ENCODE measurements at regions not wholly inside any gene's neighbourhood (a gene's known extent, or its start where the extent isn't known, plus 50 kb on each side); places are given as distances from the start of the nearest gene placed in this dataset.
"Not testable (repeated sequence)": the region's sequence is repeated elsewhere in the genome, so short reads cannot be mapped to it uniquely, and the experiment has no call there.

DNA sequence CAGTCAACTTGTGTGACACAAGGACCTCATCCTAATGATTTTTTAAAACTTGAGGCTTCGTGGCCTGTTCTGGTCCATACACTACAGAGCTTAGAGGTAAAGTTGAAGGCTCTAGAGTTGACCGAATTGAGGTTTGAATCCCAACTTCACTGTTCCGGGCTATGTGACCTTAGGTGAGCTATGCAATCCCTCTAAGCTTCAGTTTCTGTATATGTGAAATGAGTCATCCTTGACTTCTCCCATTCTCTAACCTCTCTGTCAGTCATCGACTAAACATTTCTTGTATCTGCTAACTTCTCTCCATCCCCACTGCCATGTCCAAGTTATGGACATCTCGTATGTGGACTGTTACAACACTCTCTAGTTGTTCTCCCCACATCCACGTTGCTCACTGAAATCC, 178.2 kb upstream of the TMEM45B start:
- peak; percentile 31 for DNase-seq (ENCODE audit: low read depth)

DNA sequence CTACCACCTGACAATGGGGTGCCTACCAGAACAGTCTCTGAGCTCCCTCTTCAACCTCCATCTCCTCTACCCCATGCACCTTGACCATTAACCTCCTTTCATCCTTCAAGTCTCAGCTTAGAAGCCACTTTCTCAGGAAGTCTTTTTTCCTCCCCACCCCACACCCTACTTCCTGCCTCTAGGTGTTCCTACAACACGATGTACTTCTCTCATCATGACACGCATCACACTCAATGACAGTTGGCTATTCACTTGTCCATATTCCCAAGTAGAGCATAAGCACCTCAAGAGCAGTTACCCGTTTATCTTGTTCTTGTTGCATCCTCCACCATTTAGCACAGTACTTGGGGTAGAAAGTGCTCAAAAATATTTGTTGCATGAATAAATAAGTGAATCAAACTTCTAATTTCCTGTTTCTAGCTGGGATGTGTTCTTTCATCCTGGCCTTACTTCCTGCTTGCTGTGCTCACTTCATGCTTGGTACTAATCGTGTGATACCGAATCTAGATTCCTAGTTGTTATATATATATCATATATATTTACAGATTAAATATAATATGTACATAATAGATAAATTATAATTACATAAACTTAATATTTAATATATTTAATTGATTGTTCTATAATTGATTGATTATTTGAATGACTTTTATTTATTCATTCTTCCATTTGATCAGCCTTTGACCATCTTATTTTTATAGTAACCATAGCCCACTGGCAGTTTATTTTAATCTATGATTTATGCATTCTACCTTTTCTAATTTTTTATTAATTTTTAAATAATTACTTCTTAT, 177.5 kb upstream of the TMEM45B start:
- no peak for DNase-seq (ENCODE audit: low read depth)

DNA sequence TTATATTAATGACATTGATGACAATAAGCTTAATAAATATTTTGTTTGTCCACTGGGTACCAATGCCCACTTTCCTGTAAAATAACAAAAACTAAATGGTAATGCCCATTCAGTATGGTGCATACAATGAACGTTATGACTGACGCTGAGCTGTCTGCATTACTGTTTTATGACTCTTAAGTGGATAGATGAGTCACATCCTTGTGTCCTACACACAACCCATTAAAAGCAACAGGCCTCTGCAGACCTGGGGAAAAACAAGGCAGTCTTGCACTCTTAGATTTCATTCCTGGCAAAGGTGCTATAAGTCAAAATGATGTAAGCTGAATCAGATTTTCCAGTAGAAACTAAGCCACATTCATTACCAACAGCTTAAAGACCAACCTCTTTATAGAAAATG, 176.3 kb upstream of the TMEM45B start:
- DNase-seq (ENCODE audit: low read depth) = peak; percentile 89

DNA sequence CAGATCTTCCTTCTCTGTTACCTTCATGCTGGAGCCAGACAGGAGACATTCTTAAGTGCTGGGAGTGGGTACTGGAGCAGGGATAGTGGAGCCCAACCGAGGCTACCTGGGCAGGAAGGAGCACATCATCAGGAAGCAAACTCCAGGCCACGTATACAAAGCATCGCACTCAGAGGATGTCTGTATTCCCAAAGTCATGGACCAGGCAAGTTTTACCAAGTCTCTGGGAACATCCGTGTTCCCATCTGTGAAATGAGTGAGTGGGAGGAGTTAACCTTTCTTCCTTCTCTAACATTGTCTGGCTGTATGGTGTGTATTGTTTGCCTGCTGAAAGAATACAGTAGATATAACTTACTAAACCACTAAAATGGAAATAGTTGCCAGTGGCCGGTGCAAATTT, 175.0 kb upstream of the TMEM45B start:
- DNase-seq (ENCODE audit: low read depth) = no peak

DNA sequence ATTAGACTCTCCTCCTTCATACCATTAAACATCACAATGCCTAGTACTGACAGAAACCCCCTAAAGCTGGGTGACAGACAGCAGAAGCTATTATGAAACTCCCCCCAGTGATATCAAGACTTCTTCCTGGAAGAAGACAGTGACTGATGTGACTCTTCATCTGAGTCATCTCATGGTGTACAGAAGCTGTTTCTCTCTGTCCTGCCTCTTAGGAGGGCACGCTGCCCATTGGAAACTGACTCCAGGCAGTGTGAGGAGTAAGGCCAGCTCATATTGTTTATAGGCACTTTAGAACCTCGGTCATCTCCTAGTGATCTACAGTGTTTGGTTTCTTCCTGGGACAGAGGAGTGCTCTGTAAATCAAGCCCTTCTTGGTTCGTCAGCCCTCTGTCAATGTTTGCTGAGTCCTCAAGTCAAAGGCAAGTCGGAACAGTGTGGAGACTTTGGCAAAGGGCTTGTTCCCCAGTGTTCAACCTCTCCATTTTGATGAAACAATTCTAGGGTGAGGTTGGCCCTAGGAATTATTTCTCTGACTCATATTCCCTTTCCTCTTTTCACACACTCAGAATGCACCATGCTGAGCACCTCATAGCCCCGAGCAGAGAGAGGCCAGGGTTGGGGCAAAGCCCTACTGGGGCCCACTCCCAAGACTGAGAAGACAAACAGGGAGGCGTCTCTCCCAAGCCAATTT, 172.5 kb upstream of the TMEM45B start:
- peak; percentile 59 for DNase-seq (ENCODE audit: low read depth)

DNA sequence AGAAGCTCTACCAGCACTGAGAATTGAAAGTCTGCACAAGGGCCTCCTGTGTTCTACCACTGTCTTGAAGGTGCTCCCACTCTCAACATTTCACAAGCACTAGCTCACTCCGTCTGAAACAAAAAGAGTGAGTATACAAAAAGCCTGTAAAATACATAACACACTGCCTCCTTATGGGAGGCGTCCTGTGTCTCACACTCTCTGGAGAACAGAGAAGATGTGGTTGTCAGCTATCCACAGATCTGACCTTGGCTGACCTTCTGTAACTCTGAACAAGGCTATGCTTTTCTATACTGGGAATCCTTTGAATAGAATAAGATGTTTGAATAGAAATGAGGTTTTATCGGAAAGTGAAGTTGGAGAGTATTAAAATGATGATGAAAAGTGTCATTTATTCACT, 171.3 kb upstream of the TMEM45B start:
- DNase-seq (ENCODE audit: low read depth) = no peak

DNA sequence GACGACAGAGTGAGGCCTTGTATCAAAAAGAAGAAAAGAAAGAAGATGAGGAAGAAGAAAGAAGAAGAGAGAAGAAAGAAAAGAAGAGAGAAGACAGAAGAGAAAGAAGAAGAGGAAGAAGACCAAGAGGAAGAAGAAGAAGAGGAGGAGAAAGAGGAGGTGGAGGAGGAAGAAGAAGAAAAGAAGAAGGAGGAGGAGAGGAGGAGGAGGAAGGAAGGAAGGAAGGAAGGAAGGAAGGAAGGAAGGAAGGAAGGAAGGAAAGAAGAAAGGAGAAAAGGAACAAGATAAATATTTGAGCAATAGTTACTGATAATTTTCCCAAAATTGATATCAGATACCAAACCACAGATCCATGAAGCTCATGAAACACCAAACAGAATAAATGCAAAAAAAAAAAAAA, 169.7 kb upstream of the TMEM45B start:
- DNase-seq (ENCODE audit: low read depth) = no peak

DNA sequence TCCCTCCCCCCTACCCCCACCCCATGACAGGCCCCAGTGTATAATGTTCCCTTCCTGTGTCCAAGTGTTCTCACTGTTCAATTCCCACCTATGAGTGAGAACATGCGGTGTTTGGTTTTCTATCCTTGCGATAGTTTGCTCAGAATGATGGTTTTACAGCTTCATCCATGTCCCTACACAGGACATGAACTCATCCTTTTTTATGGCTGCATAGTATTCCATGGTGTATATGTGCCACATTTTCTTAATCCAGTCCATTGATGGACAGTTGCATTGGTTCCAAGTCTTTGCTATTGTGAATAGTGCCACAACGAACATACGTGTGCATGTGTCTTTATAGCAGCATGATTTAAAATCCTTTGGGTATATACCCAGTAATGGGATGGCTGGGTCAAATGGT, 165.6 kb upstream of the TMEM45B start:
- not testable (repeated sequence) for DNase-seq (ENCODE audit: low read depth)

DNA sequence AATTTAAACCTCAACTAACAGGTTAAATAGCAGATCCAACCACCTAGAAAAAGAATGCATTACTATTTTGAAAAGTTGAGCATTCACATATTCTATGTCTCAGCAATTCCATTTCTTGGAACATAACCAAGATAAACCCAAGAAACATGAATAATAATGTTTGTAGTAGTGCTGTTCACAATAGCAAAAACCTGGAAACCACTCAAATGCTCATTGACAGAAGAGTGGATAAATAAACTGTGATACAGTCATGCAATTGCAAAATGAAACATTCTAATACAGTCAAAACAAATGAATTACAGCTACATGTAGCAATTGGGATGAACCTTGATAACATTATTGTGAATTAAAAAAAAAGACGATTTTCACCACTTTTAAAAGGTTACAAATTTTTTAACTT, 162.8 kb upstream of the TMEM45B start:
- peak; percentile 16 for DNase-seq (ENCODE audit: low read depth)

DNA sequence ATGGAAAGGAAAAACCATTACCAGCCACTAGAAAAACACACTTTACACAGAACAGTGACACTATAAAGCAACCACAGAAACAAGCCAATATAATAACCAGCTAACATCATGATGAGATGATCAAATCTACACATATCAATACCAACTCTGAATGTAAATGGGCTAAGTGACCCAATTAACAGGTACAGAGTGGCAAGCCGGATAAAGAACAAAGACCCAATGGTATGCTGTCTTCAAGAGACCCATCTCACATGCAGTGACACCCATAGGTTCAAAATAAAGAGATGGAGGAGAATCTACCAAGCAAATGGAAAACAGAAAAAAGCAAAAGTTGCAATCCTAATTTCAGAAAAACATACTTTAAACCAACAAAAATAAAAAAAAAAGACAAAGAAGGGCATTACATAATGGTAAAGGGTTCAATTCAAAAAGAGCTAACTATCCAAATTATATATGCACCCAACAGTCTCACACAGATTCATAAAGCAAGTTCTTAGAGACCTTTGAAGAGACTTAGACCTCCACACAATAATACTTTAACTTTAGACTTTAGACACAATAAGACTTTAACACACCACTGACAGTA, 160.3 kb upstream of the TMEM45B start:
- DNase-seq (ENCODE audit: low read depth) = no peak

DNA sequence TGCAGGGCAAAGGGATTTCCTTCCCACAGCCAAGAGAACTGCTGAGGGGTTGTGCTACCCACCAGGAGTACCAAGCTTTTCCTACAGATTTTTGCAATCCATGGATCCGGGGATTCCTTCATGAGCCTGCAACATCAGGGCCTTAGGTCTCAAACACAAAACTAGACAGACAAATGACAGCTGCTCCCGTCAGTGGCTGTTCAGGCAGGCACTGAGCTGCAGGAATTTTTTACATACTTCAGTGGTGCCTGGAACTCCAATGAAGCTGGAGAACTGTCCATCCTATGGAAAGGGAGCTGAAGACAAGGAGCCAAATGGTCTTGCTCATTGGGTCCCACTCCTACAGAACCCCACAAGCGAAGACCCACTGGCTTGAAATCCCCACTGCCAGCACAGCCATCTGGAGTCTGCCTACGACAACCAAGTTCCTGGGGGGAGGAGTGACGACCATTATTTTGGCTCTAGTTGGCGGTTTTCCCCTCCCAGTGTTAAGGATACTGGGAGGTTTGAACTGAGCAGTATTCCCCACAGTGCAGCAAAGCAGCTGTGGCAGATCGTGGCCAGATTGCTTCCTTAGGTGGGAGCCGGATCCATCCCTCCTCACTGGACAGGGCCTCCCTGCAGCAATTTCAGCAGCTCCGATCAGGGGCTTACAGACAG, 157.7 kb upstream of the TMEM45B start:
- no peak for DNase-seq (ENCODE audit: low read depth)

DNA sequence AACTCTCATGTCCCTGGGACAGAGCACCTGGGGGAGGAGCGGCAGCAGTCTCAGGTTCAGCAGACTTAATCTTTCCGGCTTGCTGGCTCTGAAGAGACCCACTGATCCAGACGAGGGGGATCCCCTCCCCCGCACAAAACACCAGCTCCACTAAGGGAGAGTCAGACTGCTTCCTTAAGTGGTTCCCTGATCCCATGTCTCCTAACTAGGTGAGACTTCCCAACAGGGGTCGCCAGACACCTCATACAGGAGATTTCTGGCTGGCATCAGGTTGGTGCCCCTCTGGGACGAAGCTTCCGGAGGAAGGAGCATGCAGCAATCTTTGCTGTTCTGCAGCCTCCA, 157.2 kb upstream of the TMEM45B start:
- DNase-seq (ENCODE audit: low read depth) = no peak

DNA sequence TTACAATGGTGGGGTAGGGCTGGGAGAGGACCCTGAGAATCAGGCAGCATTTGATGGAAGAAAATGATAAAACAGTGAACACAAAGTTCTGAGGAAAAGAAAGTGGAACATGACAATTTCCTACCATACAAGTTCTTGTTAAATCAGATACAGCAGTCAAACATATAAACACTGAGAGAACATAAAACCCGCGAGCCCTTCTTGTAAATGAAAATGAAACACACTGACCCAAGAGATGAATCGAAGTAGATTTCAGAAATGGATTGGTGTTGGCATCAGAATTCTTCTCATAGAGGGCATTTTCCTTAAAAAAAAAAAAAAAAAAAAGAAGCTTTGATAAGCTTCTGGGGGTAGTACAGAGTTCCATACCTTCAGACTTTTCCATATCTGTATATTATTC, 134.7 kb upstream of the TMEM45B start:
- DNase-seq (ENCODE audit: low read depth) = no peak

DNA sequence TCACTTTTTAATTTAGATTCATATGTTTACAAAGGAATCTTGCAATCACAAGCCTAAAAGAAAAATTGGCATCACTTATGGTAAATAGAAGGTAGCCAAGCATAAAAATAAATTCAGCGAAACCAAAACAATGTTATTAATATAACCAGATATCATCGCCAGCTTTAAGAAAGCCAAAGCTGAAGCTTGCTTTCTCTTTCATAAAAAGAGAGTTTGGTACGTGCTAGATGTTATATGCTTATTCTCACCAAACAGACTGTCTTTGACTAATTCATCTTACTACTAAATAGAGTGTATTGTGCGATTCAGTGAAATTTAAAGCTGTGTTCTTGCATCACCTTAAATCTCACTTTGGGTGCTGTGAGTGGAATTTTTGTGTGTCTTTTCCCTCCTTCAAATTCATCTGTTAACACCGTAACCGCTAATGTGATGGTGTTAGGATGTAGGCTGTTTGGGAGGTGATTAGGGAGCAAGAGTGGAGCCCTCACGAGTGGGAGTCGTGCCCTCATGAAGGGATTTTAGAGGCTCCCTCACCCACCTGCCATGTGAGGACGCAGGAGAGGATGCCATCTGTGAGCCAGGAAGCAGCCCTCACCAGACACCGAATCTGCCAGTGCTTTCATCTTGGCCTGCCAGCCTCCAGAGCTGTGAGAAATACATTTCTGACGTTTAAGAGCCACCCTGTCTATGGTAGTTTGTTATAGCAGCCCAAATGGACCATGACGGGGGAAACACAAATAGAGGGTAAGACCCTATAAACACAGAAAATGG, 134.1 kb upstream of the TMEM45B start:
- no peak for DNase-seq (ENCODE audit: low read depth)

DNA sequence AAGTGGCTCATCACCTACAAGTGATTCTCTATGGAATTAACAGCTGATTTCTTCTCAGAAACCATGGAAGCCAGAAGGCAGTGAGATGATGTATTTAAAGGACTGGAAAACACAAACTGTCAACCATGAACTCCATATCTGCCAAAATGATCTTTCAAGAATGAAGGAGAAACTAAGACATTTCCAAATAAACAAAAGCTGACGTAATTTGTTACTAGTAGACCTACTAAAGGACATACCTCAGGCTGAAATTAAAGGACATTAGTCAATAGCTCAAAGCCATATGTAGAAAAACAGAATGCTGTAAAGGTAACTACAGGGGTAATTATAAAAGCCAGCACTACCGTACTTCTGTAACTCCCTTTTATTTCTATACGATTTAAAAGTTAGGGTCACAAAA, 129.4 kb upstream of the TMEM45B start:
- DNase-seq (ENCODE audit: low read depth) = no peak

DNA sequence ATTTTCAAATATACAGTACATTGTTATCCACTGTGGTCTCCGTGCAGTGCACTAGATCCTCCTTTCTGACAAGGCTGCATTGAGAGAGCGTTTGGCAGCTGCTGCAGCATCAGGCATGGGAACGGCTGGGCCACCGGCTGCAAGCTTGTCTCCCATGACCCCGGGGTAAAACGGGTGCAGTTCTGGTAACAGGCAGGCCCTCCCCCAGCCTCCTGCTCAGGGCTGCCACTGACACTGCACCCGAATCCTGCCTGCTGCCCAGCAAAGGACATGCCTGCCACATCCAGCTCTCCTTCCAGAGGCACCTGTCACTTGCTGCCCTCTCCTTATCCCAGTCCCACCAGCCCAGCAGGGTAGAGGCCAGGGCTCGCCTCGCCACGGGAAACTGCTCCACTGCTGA, 124.5 kb upstream of the TMEM45B start:
- DNase-seq (ENCODE audit: low read depth) = no peak

DNA sequence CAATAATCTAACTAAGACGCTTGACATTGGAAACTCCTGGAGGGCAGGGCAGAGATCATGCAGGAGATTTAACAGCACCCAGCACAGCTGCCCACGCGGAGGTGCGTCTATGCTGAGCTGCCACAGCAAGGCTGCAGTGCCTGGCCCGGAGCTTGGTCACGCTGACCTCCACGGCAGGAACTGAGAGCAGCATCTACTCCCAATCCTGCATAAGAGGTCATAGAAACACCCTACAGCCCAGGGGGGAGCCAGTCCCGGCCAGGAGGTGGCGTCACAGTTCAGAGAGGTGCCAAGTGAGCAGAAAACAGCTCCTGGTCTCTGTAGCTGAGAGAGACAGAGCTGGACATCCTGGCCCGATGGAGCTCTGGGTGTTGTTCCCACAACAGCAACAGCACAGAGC, 121.1 kb upstream of the TMEM45B start:
- DNase-seq (ENCODE audit: low read depth) = peak; percentile 24

DNA sequence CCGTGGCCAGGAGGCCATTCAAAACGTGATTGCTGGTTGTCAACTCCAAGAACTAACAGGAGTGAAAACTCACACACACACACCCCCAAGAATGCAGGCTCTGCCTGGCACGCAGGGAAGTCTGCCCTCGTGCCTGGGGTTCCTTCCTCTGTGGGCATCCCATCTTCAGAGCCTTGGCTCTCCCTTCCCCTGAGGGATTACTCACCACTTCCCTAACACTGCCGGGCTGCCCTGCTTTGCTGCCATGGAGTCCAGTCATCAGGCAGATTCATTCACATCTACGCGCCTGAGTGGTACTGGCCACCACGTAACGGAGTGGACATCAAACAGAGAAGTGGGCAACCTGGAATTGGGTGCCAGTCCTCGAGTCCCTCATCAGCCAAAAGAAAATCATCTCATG, 120.7 kb upstream of the TMEM45B start:
- peak; percentile 65 for DNase-seq (ENCODE audit: low read depth)

DNA sequence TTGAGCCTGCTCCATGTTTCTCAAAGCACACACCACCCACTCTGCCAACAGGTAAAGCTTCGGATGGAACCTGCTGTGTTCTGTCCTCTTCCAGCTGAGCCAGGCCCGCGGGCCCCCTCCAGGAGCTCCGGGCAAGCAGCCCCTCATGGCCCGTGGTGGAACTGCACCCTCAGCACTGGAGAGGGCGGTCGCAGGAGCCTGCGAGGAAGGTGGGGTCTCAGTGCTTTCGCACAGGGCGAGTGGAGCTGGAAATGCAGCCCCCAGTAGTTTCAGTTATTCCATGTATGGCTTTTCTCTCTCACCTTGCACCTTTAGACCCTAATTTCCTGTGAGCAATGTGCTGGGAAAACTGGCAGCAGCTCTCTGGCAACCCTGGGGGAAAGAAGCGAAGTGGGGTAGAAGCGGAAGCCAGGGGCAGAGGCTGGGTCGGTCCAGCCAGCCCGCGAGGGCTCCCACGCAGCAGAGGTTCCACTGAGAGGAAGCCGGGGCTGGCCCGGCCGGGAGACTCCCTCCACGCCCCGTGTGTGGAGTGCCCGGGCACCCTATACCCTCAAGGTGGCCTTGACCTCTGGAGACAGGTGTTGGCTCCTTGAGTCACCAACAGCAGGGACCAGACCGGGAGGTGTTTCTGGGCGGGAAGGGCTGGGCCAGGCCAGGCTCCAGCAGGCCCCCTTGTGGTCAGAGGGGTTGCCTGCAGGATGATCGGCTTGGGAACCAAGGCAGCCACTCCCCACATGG, 119.9 kb upstream of the TMEM45B start:
- DNase-seq (ENCODE audit: low read depth) = peak; percentile 70

DNA sequence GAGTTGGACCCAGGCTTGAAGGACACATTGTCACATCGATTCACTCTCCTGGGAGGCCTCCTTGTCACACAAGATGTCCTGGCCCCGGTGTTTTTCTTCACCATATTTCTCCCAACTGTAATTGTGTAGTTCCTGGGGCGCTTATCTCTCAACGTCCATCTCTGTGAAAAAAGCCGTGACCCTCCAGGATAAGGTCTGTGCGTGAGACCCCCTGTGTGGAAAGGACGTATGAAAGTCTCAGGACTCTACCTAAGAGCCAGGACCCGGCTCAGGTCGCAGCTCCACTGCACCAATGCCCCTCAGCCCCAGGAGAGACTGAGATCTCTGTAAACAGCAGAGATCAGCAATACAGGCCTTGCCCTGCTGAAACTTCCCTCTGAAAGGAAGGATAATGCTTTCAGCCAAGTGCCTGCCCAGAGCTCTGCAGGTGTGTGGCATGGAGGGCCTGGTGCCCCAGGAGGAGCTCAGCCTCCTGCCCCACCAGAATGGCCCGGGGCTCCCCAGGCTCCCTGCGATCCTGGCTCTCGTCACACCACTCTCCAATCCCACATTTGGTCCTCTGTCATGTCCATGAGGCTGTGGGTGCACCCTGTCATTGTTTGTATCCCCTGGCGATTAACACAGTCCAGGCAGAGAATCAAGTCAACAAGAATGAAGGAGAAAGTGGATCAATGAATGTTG, 119.2 kb upstream of the TMEM45B start:
- no peak for DNase-seq (ENCODE audit: low read depth)

DNA sequence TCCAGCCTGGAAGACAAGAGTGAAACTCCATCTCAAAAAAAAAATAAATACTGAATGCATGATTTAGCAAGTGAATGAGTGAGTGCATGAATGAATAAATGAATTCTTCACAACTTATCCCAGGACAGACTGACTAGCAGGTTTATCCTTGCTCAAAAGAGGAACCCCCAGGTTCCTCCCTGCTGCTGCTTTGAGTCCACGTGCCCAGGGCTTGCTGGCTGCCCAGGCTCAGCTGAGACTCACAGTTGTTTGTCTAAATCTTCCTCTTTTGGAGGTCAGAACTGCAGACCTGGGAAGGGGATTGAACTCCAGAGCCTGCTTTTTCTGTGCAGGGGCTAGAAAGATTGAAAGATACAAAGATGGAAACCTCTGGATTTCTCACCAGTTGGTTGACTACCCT, 117.4 kb upstream of the TMEM45B start:
- DNase-seq (ENCODE audit: low read depth) = no peak

Measured in Daoy (cell line).